ENCODE measurements at regions not wholly inside any gene's neighbourhood (a gene's known extent, or its start where the extent isn't known, plus 50 kb on each side); places are given as distances from the start of the nearest gene placed in this dataset.
A peak's percentile ranks its signal among the peaks of the same experiment; 100 is the strongest.

- in situ Hi-C loops (cut with HindIII; ENCODE audit: extremely low pct_ligation_motif_present, low pct_unique_long_range_greater_than_20kb) (no loop called here), intact Hi-C loops (cut with micrococcal nuclease; ENCODE audit: unreplicated experiment) (no loop called here)
- H3K4me2 ChIP-seq (ENCODE audit: low read depth, low read length) = no peak overlapping the region
- TF ChIP-seq MAFK (conservative IDR thresholded peaks at IDR 0.05 in 1 of 2, IDR thresholded peaks at IDR 0.05 in 1 of 2; ENCODE audit: low read length in 2 of 2) (peak; percentile 69 to 71; a peak in 3 of 4 replicates), ZMAT5 (CRISPR knock-in tag; IDR thresholded peaks at IDR 0.05; ENCODE audit: borderline replicate concordance, low read depth) (no peak), ZKSCAN1 (IDR thresholded peaks at IDR 0.05; ENCODE audit: low read length) (no peak), ZSCAN31 (CRISPR knock-in tag; IDR thresholded peaks at IDR 0.05; ENCODE audit: low read depth) (no peak), ZNF546 (CRISPR knock-in tag; conservative IDR thresholded peaks at IDR 0.05) (no peak), ZNF513 (CRISPR knock-in tag; conservative IDR thresholded peaks at IDR 0.05) (no peak), MAFF (IDR thresholded peaks at IDR 0.05; ENCODE audit: low read depth, low read length) (peak; percentile 52)
- FAIRE-seq (no peak), DNase-seq (ENCODE audit: low spot score) (no peak), ATAC-seq (no peak)
- H3K79me2 ChIP-seq (ENCODE audit: insufficient read depth, low read length) = no peaks in the 10 kb centered on the region
- H3K9ac ChIP-seq (ENCODE audit: insufficient read depth, low read depth, low read length) = no peak overlapping the region
- H3K27me3 ChIP-seq (ENCODE audit: control insufficient read depth in 1 of 2, insufficient read depth in 2 of 2, low read length in 2 of 2) = no peaks in the 10 kb centered on the region
- no peak overlapping the region for H3K27ac ChIP-seq (ENCODE audit: extremely low read length, insufficient read depth, low read length)
- peaks cover 93% of the 10 kb centered on the region for H3K9me3 ChIP-seq (ENCODE audit: low read length)
- H3K4me3 ChIP-seq (replicated peaks in 1 of 3; ENCODE audit: insufficient read depth in 1 of 3, low read depth in 2 of 3, low read length in 3 of 3) = no peak overlapping the region
- POLR2A ChIA-PET = no interaction called here
- H4K20me1 ChIP-seq (ENCODE audit: insufficient read depth, low read length) = no peaks in the 10 kb centered on the region
- WGBS (ENCODE audit: low lambda C conversion rate) = 66% methylated on average over 15 of the region's 23 CpGs
- CTCF ChIA-PET (ENCODE audit: low intra/inter-chr PET ratio, low total read pairs) = no interaction called here
- H2AFZ ChIP-seq (ENCODE audit: low read length) = no peak overlapping the region
- BruUV-seq (replicated peaks) = no TSS peak
- H3K36me3 ChIP-seq (replicated peaks in 1 of 2; ENCODE audit: control insufficient read depth in 1 of 2, insufficient read depth in 2 of 2, low read length in 2 of 2) = no peaks in the 10 kb centered on the region
- H3K4me1 ChIP-seq (ENCODE audit: insufficient read depth, low read length) = no peaks in the 10 kb centered on the region
These were observed 713.2 kb upstream of the GYPC start for GRCh38 chr2:125942585-125943424.

All from HepG2 (cell line).